T-cell (primary cell): ENCODE measurements at regions not wholly inside any gene's neighbourhood (a gene's known extent, or its start where the extent isn't known, plus 50 kb on each side); places are given as distances from the start of the nearest gene placed in this dataset.
A peak's percentile ranks its signal among the peaks of the same experiment; 100 is the strongest.

Experiments used
- ATAC-seq, 4 experiments: fragments of 200-7000 bp in 3 of 4; fragments of 150-1000 bp in 1 of 4; cut with Tn5 transposase; replicated peaks in 1 of 4; 1 replicate in 3 of 4; 2 replicates in 1 of 4; pipeline ENCODE4 v1.10.0; 2021; ENCODE audit warnings: moderate library complexity in 3 of 4, mild to moderate bottlenecking in 2 of 4, moderate number of reproducible peaks in 1 of 4
- CTCF ChIA-PET, 2 donors: fragments of 300-600 bp; sonication (Branson Sonifier 250); formaldehyde crosslinking; loops; one replicate each; lab custom pipeline; 2022; ENCODE audit warnings: antibody characterized with exemption in 2 of 2; lab: Charles Lee
- POLR2A ChIA-PET, 2 donors: fragments of 300-600 bp; sonication (Branson Sonifier 250); formaldehyde crosslinking; loops; one replicate each; lab custom pipeline; 2022; ENCODE audit warnings: antibody characterized with exemption in 2 of 2; lab: Charles Lee
- DNase-seq, 35 experiments: peaks; one replicate each; pipeline versions ENCODE4 v3.0.0 to v3.0.0-alpha.2; 2013 to 2023
- H3K27ac ChIP-seq: one replicate; pipeline ENCODE4 v1.5.1; 2013; ENCODE audit warnings: low read length
- H3K27me3 ChIP-seq, 2 experiments: replicated peaks in 1 of 2; 1 replicate in 1 of 2; 2 replicates in 1 of 2; pipeline versions ENCODE4 v1.6.1 to v1.7.0; 2013; ENCODE audit warnings: low read length in 1 of 2, mixed read lengths in 1 of 2; ENCODE audit not compliant: control insufficient read depth in 2 of 2, insufficient read depth in 2 of 2; ENCODE audit errors: extremely low read depth in 1 of 2
- H3K36me3 ChIP-seq, 2 donors: 1 replicate in 1 of 2; 2 replicates in 1 of 2; pipeline versions ENCODE4 v1.6.1 to v1.7.0; 2013; ENCODE audit warnings: low read length in 1 of 2; ENCODE audit not compliant: control insufficient read depth in 2 of 2, insufficient read depth in 1 of 2; ENCODE audit errors: extremely low read depth in 1 of 2
- H3K4me1 ChIP-seq, 2 experiments: 1 replicate in 1 of 2; 2 replicates in 1 of 2; pipeline versions ENCODE4 v1.6.1 to v1.7.0; 2013; ENCODE audit warnings: low read length in 2 of 2, mixed read lengths in 1 of 2; ENCODE audit not compliant: insufficient read depth in 2 of 2, control insufficient read depth in 1 of 2; ENCODE audit errors: extremely low read depth in 1 of 2
- H3K4me3 ChIP-seq, 2 donors: 1 replicate in 1 of 2; 2 replicates in 1 of 2; pipeline versions ENCODE4 v1.5.1 to v1.7.0; 2013; ENCODE audit warnings: mild to moderate bottlenecking in 2 of 2, low read length in 1 of 2, moderate library complexity in 1 of 2; ENCODE audit not compliant: control insufficient read depth in 1 of 2; ENCODE audit errors: extremely low read depth in 1 of 2
- H3K9me3 ChIP-seq: 2 replicates; pipeline ENCODE4 v1.7.0; 2013
- H3K27ac Mint-ChIP-seq, 2 donors: one replicate each; pipeline ENCODE4 v1.8.0; 2020 to 2021; ENCODE audit warnings: mild to moderate bottlenecking in 2 of 2, mixed read lengths in 2 of 2
- H3K27me3 Mint-ChIP-seq, 2 donors: one replicate each; pipeline ENCODE4 v1.8.0; 2021 to 2022; ENCODE audit warnings: mixed read lengths in 2 of 2
- H3K36me3 Mint-ChIP-seq: one replicate; pipeline ENCODE4 v1.8.0; 2021; ENCODE audit warnings: mixed read lengths
- H3K4me1 Mint-ChIP-seq, 3 donors: one replicate each; pipeline ENCODE4 v1.8.0; 2020 to 2022; ENCODE audit warnings: mixed read lengths in 3 of 3, mild to moderate bottlenecking in 1 of 3
- H3K4me3 Mint-ChIP-seq, 3 donors: one replicate each; pipeline ENCODE4 v1.8.0; 2020 to 2022; ENCODE audit warnings: mild to moderate bottlenecking in 3 of 3, mixed read lengths in 3 of 3, moderate library complexity in 3 of 3
- H3K9me3 Mint-ChIP-seq, 3 donors: one replicate each; pipeline ENCODE4 v1.8.0; 2020 to 2022; ENCODE audit warnings: mixed read lengths in 3 of 3
- WGBS: methylation state at CpG from one replicate; pipeline ENCODE4 v1.1.5; 2013; ENCODE audit warnings: missing lambda C conversion rate; ENCODE audit not compliant: insufficient coverage; 5-methylcytosine and 5-hydroxymethylcytosine counted together

DNA sequence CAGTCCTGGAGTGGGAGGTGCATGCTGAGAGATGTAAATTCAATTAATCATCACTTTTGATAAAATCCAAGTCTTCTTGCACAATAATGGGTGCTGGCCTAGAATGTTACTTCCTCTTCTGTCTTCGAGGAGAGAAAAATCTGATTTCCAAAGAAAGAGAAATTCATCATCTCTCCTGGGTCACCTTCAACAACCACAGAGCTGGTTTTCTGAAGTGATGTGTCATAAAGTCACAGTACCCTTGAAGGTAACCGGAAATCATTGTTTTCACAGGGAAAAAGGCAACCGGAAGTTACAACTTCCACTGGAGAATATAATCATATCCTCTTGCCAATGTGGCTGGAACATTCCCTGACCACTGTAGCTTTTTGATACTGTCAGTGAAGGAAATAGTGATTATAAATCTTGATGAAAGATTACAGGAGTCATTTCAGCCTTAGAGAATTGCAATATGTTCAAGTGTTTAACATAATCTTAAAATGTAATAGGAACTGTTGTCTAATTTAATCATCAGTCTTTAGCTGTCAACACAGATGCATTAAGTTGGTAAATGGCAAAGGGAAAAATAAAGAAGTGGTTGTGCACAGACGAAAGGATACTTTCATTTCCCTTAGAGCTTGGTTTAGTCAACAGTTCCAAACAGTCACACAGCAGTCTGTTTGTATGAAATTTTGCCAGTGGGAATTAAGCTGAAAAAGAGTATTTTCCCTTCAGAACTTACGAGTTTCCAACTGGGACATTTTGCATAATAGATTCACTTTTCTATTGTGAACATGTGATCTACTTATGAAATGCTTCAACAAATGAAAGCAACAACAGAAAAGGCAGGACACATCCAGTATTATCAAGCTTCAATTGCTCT lies 106.5 kb upstream of the SLC4A7 start:
- H3K4me1 Mint-ChIP-seq = peaks cover 26 to 30% (median 28%) of the 10 kb centered on the region in 3 donors
- H3K4me1 ChIP-seq = peaks cover 18 to 19% of the 10 kb centered on the region in 2 experiments
- no peaks in the 10 kb centered on the region for H3K36me3 ChIP-seq
- no peaks in the 10 kb centered on the region for H3K27me3 Mint-ChIP-seq
- ATAC-seq (peak in 2 of 4 experiments; percentile 38 to 52), DNase-seq (peak in 1 of 35 experiments; percentile 27)
- H3K27ac Mint-ChIP-seq = peak overlapping the region; percentile 77 to 91
- CTCF ChIA-PET = interaction anchor here in 1 of 2 donors (0.7 kb wide), 1 partner anchor 21 kb away, joined by 3 read pairs; no protein-coding TSS in a partner anchor
- peak overlapping the region; percentile 41 for H3K27ac ChIP-seq
- POLR2A ChIA-PET = no interaction called here
- no peak overlapping the region for H3K4me3 ChIP-seq
- H3K9me3 ChIP-seq = no peaks in the 10 kb centered on the region
- H3K4me3 Mint-ChIP-seq = peak overlapping the region in 1 of 3 donors; percentile 52
- H3K9me3 Mint-ChIP-seq = peaks cover 0 to 5% (median 0%) of the 10 kb centered on the region in 3 donors
- no peaks in the 10 kb centered on the region for H3K27me3 ChIP-seq
- no CpG with 5 or more reads among the region's 5 CpGs for WGBS
- H3K36me3 Mint-ChIP-seq = no peaks in the 10 kb centered on the region

DNA sequence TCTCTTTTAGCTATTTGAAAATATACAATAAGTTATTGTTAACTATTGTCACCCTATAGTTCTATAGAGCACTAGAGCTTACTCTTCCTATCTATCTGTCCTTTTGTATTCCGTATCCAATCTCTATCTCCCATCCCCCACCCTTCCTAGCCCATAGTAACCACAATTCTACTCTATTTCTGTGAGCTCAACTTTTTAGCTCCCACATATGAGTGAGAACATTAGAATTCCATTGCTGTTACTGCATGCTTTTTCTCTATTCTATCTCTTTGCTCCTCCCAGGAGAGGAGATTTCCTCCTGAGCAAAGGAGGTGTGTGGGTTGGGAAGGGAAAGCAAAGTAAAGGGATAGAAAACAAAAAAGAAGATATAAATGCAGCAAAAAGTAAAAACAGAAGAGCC lies 105.6 kb upstream of the SLC4A7 start:
- H3K4me1 Mint-ChIP-seq = peaks cover 26 to 30% (median 28%) of the 10 kb centered on the region in 3 donors
- Histone ChIP-seq H3K4me3 (no peak overlapping the region), H3K27me3 (no peaks in the 10 kb centered on the region), H3K36me3 (no peaks in the 10 kb centered on the region), H3K4me1 (peaks cover 18 to 19% of the 10 kb centered on the region in 2 experiments), H3K27ac (peak overlapping the region; percentile 41), H3K9me3 (no peaks in the 10 kb centered on the region)
- peaks cover 0 to 5% (median 0%) of the 10 kb centered on the region in 3 donors for H3K9me3 Mint-ChIP-seq
- H3K4me3 Mint-ChIP-seq = no peak overlapping the region
- ATAC-seq (no peak), DNase-seq (no peak)
- peak overlapping the region; percentile 77 to 91 for H3K27ac Mint-ChIP-seq
- H3K27me3 Mint-ChIP-seq = no peaks in the 10 kb centered on the region
- WGBS = 100% methylated on average over 1 of the region's 1 CpG
- H3K36me3 Mint-ChIP-seq = no peaks in the 10 kb centered on the region
- ChIA-PET CTCF (no interaction called here), POLR2A (interaction anchor here in 1 of 2 donors (0.5 kb wide), 1 partner anchor 178 kb away, joined by 3 read pairs; no protein-coding TSS in a partner anchor)

- Histone ChIP-seq H3K27ac (no peak overlapping the region), H3K4me3 (no peak overlapping the region), H3K4me1 (peaks cover 5 to 9% of the 10 kb centered on the region in 2 experiments), H3K36me3 (no peaks in the 10 kb centered on the region), H3K27me3 (no peaks in the 10 kb centered on the region), H3K9me3 (no peaks in the 10 kb centered on the region)
- no peaks in the 10 kb centered on the region for H3K36me3 Mint-ChIP-seq
- peaks cover 8 to 10% (median 8%) of the 10 kb centered on the region in 3 donors for H3K4me1 Mint-ChIP-seq
- WGBS = 76% methylated on average over 2 of the region's 3 CpGs
- no peaks in the 10 kb centered on the region for H3K27me3 Mint-ChIP-seq
- ChIA-PET POLR2A (no interaction called here), CTCF (no interaction called here)
- no peaks in the 10 kb centered on the region for H3K9me3 Mint-ChIP-seq
- H3K4me3 Mint-ChIP-seq = no peak overlapping the region
- DNase-seq = no peak
- no peak overlapping the region for H3K27ac Mint-ChIP-seq
- ATAC-seq = no peak
Measured at GRCh38 chr3:27585429-27585828, 101.2 kb upstream of the SLC4A7 start.

DNA sequence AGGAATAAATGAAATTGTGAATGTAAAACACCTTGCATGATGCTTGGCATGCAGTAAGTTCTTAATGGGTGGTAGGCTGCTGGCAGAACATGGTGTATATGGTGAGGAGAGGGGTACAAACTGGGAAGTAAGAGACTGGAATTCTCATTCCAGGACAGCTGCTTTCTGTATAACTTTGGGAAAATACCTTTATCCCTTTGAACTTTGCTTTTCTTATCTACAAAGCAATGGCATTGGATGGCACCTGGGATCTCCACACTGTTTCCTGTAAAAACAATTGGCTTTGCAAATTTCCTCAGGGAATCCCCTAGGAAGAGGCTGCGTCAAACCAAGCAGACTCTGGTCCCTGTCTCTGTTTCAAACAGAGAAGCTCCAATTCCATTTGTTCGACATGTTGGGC lies 100.7 kb upstream of the SLC4A7 start:
- ChIA-PET POLR2A (interaction anchor here (0.7 kb wide), 2 partner anchors 73 to 533 kb away, joined by 3 to 13 read pairs; no protein-coding TSS in a partner anchor), CTCF (no interaction called here)
- Histone ChIP-seq H3K27ac (no peak overlapping the region), H3K36me3 (no peaks in the 10 kb centered on the region), H3K4me3 (no peak overlapping the region), H3K4me1 (peaks cover 1 to 4% of the 10 kb centered on the region in 2 experiments), H3K27me3 (no peaks in the 10 kb centered on the region), H3K9me3 (no peaks in the 10 kb centered on the region)
- H3K27ac Mint-ChIP-seq = no peak overlapping the region
- ATAC-seq = no peak
- peaks cover 3 to 4% (median 3%) of the 10 kb centered on the region in 3 donors for H3K4me1 Mint-ChIP-seq
- no peaks in the 10 kb centered on the region for H3K36me3 Mint-ChIP-seq
- WGBS = no CpG with 5 or more reads among the region's 2 CpGs
- H3K4me3 Mint-ChIP-seq = no peak overlapping the region
- no peaks in the 10 kb centered on the region for H3K9me3 Mint-ChIP-seq
- no peaks in the 10 kb centered on the region for H3K27me3 Mint-ChIP-seq
- no peak for DNase-seq

- Mint-ChIP-seq H3K27ac (no peak overlapping the region), H3K36me3 (no peaks in the 10 kb centered on the region), H3K4me3 (no peak overlapping the region), H3K9me3 (no peaks in the 10 kb centered on the region), H3K27me3 (no peaks in the 10 kb centered on the region), H3K4me1 (no peaks in the 10 kb centered on the region)
- Histone ChIP-seq H3K4me3 (no peak overlapping the region), H3K9me3 (no peaks in the 10 kb centered on the region), H3K4me1 (no peaks in the 10 kb centered on the region), H3K27ac (no peak overlapping the region), H3K27me3 (no peaks in the 10 kb centered on the region), H3K36me3 (no peaks in the 10 kb centered on the region)
- no CpG with 5 or more reads among the region's 3 CpGs for WGBS
- CTCF ChIA-PET = no interaction called here
- POLR2A ChIA-PET = interaction anchor here in 1 of 2 donors (0.6 kb wide), 1 partner anchor 115 kb away, joined by 4 read pairs; no protein-coding TSS in a partner anchor
- DNase-seq = no peak
- no peak for ATAC-seq
Measured at GRCh38 chr3:27581852-27582251, 97.7 kb upstream of the SLC4A7 start.

DNA sequence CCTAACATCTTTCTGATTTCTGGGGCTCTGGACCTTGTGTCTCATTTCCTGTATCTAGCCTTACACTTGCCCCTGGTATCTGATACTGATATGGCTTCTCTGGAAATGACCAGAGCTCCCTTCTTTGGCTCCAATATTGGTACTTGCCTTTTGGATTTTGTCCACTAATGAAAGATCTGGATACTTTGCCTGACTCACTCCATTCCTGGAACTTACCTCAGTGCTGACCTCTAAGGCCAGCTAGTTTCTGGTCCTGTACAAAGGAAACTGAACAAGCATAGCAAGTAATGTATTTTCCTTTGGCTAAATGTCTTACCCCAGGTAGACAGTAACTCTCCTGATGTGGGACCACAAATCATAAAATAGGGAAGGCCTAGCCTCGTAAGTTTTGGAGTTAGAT lies 93.8 kb upstream of the SLC4A7 start:
- Histone ChIP-seq H3K27ac (no peak overlapping the region), H3K36me3 (no peaks in the 10 kb centered on the region), H3K9me3 (no peaks in the 10 kb centered on the region), H3K27me3 (no peaks in the 10 kb centered on the region), H3K4me3 (no peak overlapping the region), H3K4me1 (peaks cover 0 to 2% of the 10 kb centered on the region in 2 experiments)
- no CpG with 5 or more reads among the region's 1 CpG for WGBS
- no peaks in the 10 kb centered on the region for H3K36me3 Mint-ChIP-seq
- no peak overlapping the region for H3K27ac Mint-ChIP-seq
- no peaks in the 10 kb centered on the region for H3K27me3 Mint-ChIP-seq
- H3K4me3 Mint-ChIP-seq = no peak overlapping the region
- ChIA-PET POLR2A (no interaction called here), CTCF (no interaction called here)
- ATAC-seq = no peak
- DNase-seq = no peak
- H3K9me3 Mint-ChIP-seq = no peaks in the 10 kb centered on the region
- no peaks in the 10 kb centered on the region for H3K4me1 Mint-ChIP-seq
